Endothelial cell of umbilical vein (primary cell): ENCODE measurements at regions not wholly inside any gene's neighbourhood (a gene's known extent, or its start where the extent isn't known, plus 50 kb on each side); places are given as distances from the start of the nearest gene placed in this dataset.

Experiments used
- BruUV-seq: library from RNA; stranded (reverse); fragments of 400-500 nt; replicated peaks from 2 replicates; lab custom pipeline; 2021; lab: Mats Ljungman, UMichigan
- CTCF ChIA-PET: fragments of 300-600, 350-600 bp; sonication (Branson Sonifier 250); formaldehyde crosslinking; loops from one replicate; lab custom pipeline; 2021; ENCODE audit warnings: antibody characterized with exemption, inconsistent platforms; lab: Charles Lee
- POLR2A ChIA-PET: fragments of 300-600, 350-600 bp; sonication (Branson Sonifier 250); formaldehyde crosslinking; loops from one replicate; lab custom pipeline; 2021; ENCODE audit warnings: antibody characterized with exemption, inconsistent platforms; lab: Charles Lee
- DNase-seq: peaks from one replicate; pipeline ENCODE4 v3.0.0-alpha.2; 2011; ENCODE audit warnings: low read depth, low spot score
- FAIRE-seq: peaks from 2 replicates; lab custom pipeline; 2011; peaks lifted over from hg19 to GRCh38; lab: Jason Lieb, UNC
- H2AFZ ChIP-seq: 2 replicates; pipeline ENCODE4 v1.6.0; 2012; ENCODE audit warnings: low read depth, low read length, control low read depth, inconsistent platforms
- H3K27ac ChIP-seq: 2 replicates; pipeline ENCODE4 v1.5.1; 2011; ENCODE audit warnings: low read depth, mild to moderate bottlenecking, control low read depth, low read length, moderate library complexity; ENCODE audit not compliant: insufficient read depth
- H3K27me3 ChIP-seq, 2 experiments: 2 replicates each; pipeline versions ENCODE4 v1.6.0 to v1.6.1; 2011; ENCODE audit warnings: low read length in 2 of 2, mixed read lengths in 1 of 2; ENCODE audit not compliant: control insufficient read depth in 2 of 2, insufficient read depth in 2 of 2
- H3K36me3 ChIP-seq, 2 experiments: 2 replicates in 1 of 2; 3 replicates in 1 of 2; pipeline ENCODE4 v1.5.1; 2011; ENCODE audit warnings: low read length in 2 of 2, mild to moderate bottlenecking in 1 of 2, moderate library complexity in 1 of 2; ENCODE audit not compliant: control insufficient read depth in 2 of 2, insufficient read depth in 2 of 2; ENCODE audit errors: extremely low read depth in 1 of 2
- H3K4me1 ChIP-seq: 3 replicates; pipeline ENCODE4 v1.5.1; 2011; ENCODE audit warnings: mild to moderate bottlenecking, low read length; ENCODE audit not compliant: control insufficient read depth, insufficient read depth; ENCODE audit errors: extremely low read depth
- H3K4me2 ChIP-seq: 2 replicates; pipeline ENCODE4 v1.6.1; 2011; ENCODE audit warnings: low read length, control low read depth, mixed read lengths; ENCODE audit not compliant: insufficient read depth
- H3K4me3 ChIP-seq, 3 experiments: fragments of 200-600 bp in 1 of 3; sonication (generic), shearing (Covaris generic) in 1 of 3; replicated peaks in 1 of 3; 2 replicates each; pipeline ENCODE4 v1.5.1; 2011 to 2016; ENCODE audit warnings: control low read depth in 3 of 3, low read length in 3 of 3, mild to moderate bottlenecking in 2 of 3, inconsistent platforms in 1 of 3, low read depth in 1 of 3, moderate library complexity in 1 of 3; ENCODE audit not compliant: insufficient read depth in 1 of 3
- H3K79me2 ChIP-seq: 2 replicates; pipeline ENCODE4 v1.6.0; 2012; ENCODE audit warnings: low read length, inconsistent platforms; ENCODE audit not compliant: control insufficient read depth, insufficient read depth
- H3K9ac ChIP-seq: replicated peaks from 2 replicates; pipeline ENCODE3; 2011; ENCODE audit warnings: low read length, control low read depth; ENCODE audit not compliant: insufficient read depth; ENCODE audit errors: extremely low read depth
- H3K9me1 ChIP-seq: replicated peaks from 3 replicates; pipeline ENCODE4 v1.6.0; 2011; ENCODE audit warnings: mild to moderate bottlenecking, low read length; ENCODE audit not compliant: control insufficient read depth, insufficient read depth; ENCODE audit errors: extremely low read depth
- H3K9me3 ChIP-seq: replicated peaks from 2 replicates; pipeline ENCODE4 v1.5.1; 2012; ENCODE audit warnings: low read length, inconsistent platforms; ENCODE audit not compliant: control insufficient read depth, insufficient read depth
- H4K20me1 ChIP-seq: replicated peaks from 2 replicates; pipeline ENCODE3; 2011; ENCODE audit warnings: mild to moderate bottlenecking, low read length; ENCODE audit not compliant: control insufficient read depth, insufficient read depth; ENCODE audit errors: extremely low read depth
- GATA2 ChIP-seq: IDR thresholded peaks from 2 replicates; pipeline ENCODE4 v1.7.0; 2011; ENCODE audit warnings: low read depth, mild to moderate bottlenecking, moderate library complexity, mixed read lengths, low read length; ENCODE audit not compliant: insufficient read length, insufficient read depth
- JUN ChIP-seq: IDR thresholded peaks from 2 replicates; pipeline ENCODE4 v1.6.1; 2011; ENCODE audit warnings: borderline replicate concordance, low read depth; ENCODE audit not compliant: insufficient read length, insufficient read depth
- MAX ChIP-seq: IDR thresholded peaks from 2 replicates; pipeline ENCODE4 v1.6.1; 2011; ENCODE audit not compliant: insufficient read depth, insufficient read length
- MYC ChIP-seq: IDR thresholded peaks from one replicate; pipeline ENCODE4 v1.6.1; 2011; ENCODE audit warnings: mild to moderate bottlenecking, low read depth, low read length
- POLR2AphosphoS5 ChIP-seq: IDR thresholded peaks from 2 replicates; pipeline ENCODE4 v1.6.1; 2012; ENCODE audit warnings: low read depth, mild to moderate bottlenecking, control low read depth, low read length, moderate library complexity; ENCODE audit not compliant: insufficient read depth
- dilution Hi-C: fragments of 300-500 bp; cut with MboI; formaldehyde crosslinking; loops from one replicate; pipeline ENCODE4 v1.15.0; 2019; ENCODE audit warnings: low sequenced_read_pairs; ENCODE audit not compliant: extremely low pct_ligation_motif_present
- intact Hi-C: fragments of 100-400 bp; cut with micrococcal nuclease; formaldehyde crosslinking; loops from one replicate; pipeline ENCODE4 v1.10.0; 2022

GRCh38 chr16:63416712-63417111, 1380.5 kb upstream of the CDH8 start:
- Histone ChIP-seq H3K36me3 (no peaks in the 10 kb centered on the region), H3K27ac (no peak overlapping the region), H3K4me1 (no peaks in the 10 kb centered on the region), H3K9me1 (no peaks in the 10 kb centered on the region), H3K79me2 (no peaks in the 10 kb centered on the region), H3K9ac (no peak overlapping the region), H3K4me3 (no peak overlapping the region), H3K4me2 (no peak overlapping the region), H3K27me3 (no peaks in the 10 kb centered on the region), H4K20me1 (no peaks in the 10 kb centered on the region), H3K9me3 (no peaks in the 10 kb centered on the region), H2AFZ (no peak overlapping the region)
- CTCF ChIA-PET, result no interaction called here
- POLR2A ChIA-PET, result no interaction called here
- FAIRE-seq (no peak), DNase-seq (no peak)
- TF ChIP-seq MAX (no peak), JUN (no peak), MYC (no peak)
- dilution Hi-C loops (no loop called here), intact Hi-C loops (no loop called here)
- BruUV-seq, result no TSS peak

- H3K27ac ChIP-seq, result no peak overlapping the region
- no peaks in the 10 kb centered on the region for H3K27me3 ChIP-seq
- ChIA-PET POLR2A (no interaction called here), CTCF (no interaction called here)
- no TSS peak for BruUV-seq
- H3K4me3 ChIP-seq, result no peak overlapping the region
- H3K36me3 ChIP-seq, result no peaks in the 10 kb centered on the region
- H3K4me2 ChIP-seq, result no peak overlapping the region
- intact Hi-C loops (no loop called here), dilution Hi-C loops (no loop called here)
- no peak for TF ChIP-seq GATA2
- TF ChIP-seq POLR2AphosphoS5, result no peak
- no peak for TF ChIP-seq JUN
- TF ChIP-seq MAX, result no peak
- no peaks in the 10 kb centered on the region for H3K4me1 ChIP-seq
- no peaks in the 10 kb centered on the region for H4K20me1 ChIP-seq
- no peaks in the 10 kb centered on the region for H3K9me3 ChIP-seq
- H3K9me1 ChIP-seq, result no peaks in the 10 kb centered on the region
- H2AFZ ChIP-seq, result no peak overlapping the region
- H3K79me2 ChIP-seq, result no peaks in the 10 kb centered on the region
- DNase-seq, result no peak
- FAIRE-seq, result no peak
- H3K9ac ChIP-seq, result no peak overlapping the region
Observed at GRCh38 chr16:63415014-63415413, 1378.8 kb upstream of the CDH8 start.
